ENCODE measurements at regions not wholly inside any gene's neighbourhood (a gene's known extent, or its start where the extent isn't known, plus 50 kb on each side); places are given as distances from the start of the nearest gene placed in this dataset.
"Not testable (repeated sequence)": the region's sequence is repeated elsewhere in the genome, so short reads cannot be mapped to it uniquely, and the experiment has no call there.

DNA sequence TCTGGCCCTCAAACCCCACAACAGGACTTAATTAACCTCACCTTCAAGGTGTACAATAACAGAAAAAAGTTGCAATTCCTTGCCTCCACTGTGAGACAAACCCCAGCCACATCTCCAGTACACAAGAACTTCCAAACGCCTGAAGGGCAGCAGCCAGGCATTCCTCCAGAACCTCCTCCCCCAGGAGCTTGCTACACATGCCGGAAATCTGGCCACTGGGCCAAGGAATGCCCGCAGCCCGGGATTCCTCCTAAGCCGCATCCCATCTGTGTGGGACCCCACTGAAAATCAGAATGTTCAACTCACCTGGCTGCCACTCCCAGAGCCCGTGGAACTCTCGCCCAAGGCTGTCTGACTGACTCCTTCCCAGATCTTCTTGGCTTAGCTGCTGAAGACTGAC is 901.5 kb downstream of the TAF11L14 start:
- H3K9ac ChIP-seq (ENCODE audit: low read depth in 1 of 3, low read length in 3 of 3); H3K4me3 ChIP-seq (ENCODE audit: low read length in 3 of 3); H3K27me3 ChIP-seq (ENCODE audit: control insufficient read depth in 3 of 3, insufficient read depth in 3 of 3, low read length in 3 of 3): not testable (repeated sequence)

DNA sequence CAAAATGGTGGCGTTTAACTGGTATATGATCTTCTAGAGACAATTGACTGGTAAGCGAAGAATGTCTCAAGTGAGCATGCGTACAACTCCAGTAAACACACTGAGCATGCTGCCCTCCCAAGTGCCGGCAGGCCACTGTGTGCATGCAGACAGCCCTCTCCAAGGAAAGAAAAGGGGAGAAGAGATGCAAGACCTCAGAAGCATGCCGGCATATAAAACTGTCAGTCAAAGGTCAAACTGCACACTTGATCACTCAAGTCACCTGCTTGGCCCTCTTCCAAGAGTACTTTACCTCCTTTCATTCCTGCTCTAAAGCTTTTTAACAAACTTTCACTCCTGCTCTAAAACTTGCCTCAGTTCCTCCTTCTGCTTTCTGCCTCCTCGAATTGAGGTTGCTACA is 910.2 kb downstream of the TAF11L14 start:
- H3K36me3 ChIP-seq (ENCODE audit: control insufficient read depth in 3 of 3, insufficient read depth in 3 of 3, low read length in 3 of 3) = no peaks in the 10 kb centered on the region
- no peaks in the 10 kb centered on the region for H3K9me3 ChIP-seq (ENCODE audit: control insufficient read depth in 3 of 3, low read length in 3 of 3)
- no peak overlapping the region for H3K9ac ChIP-seq (ENCODE audit: low read depth in 1 of 3, low read length in 3 of 3)
- H3K4me3 ChIP-seq (ENCODE audit: low read length in 3 of 3) = no peak overlapping the region
- no peaks in the 10 kb centered on the region for H3K4me1 ChIP-seq (ENCODE audit: control insufficient read depth in 3 of 3, insufficient read depth in 3 of 3, low read length in 3 of 3)
- H3K27me3 ChIP-seq (ENCODE audit: control insufficient read depth in 3 of 3, insufficient read depth in 3 of 3, low read length in 3 of 3) = no peaks in the 10 kb centered on the region
- H3K27ac ChIP-seq (ENCODE audit: low read depth, low read length) = no peak overlapping the region

More for the DNA sequence above, 901.5 kb downstream of the TAF11L14 start:
- not testable (repeated sequence) for H3K27ac ChIP-seq (ENCODE audit: low read depth, low read length); H3K9me3 ChIP-seq (ENCODE audit: control insufficient read depth in 3 of 3, low read length in 3 of 3); H3K4me1 ChIP-seq (ENCODE audit: control insufficient read depth in 3 of 3, insufficient read depth in 3 of 3, low read length in 3 of 3); H3K36me3 ChIP-seq (ENCODE audit: control insufficient read depth in 3 of 3, insufficient read depth in 3 of 3, low read length in 3 of 3)

DNA sequence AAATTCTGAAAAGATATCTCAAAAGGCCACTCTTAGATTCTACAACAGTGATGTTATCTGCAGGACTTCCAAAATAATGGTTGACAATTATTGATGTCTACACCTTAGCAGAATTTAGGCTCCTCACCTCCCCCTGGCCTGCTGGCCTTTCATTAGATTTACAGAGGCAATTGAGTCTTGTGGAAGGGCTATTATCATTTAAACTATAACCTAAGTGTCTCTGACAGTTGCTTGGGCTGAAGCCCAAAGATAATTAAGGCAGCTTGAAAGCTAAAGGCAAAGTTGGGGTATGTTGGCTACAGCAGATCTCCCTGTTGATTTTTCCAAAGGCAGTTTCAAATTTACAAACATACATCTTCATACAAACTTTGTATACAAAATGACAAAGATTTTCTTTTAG is 912.3 kb downstream of the TAF11L14 start:
- no peak overlapping the region for H3K27ac ChIP-seq (ENCODE audit: low read depth, low read length)
- H3K9ac ChIP-seq (ENCODE audit: low read depth in 1 of 3, low read length in 3 of 3) = no peak overlapping the region
- H3K27me3 ChIP-seq (ENCODE audit: control insufficient read depth in 3 of 3, insufficient read depth in 3 of 3, low read length in 3 of 3) = no peaks in the 10 kb centered on the region
- H3K4me1 ChIP-seq (ENCODE audit: control insufficient read depth in 3 of 3, insufficient read depth in 3 of 3, low read length in 3 of 3) = no peaks in the 10 kb centered on the region
- H3K9me3 ChIP-seq (ENCODE audit: control insufficient read depth in 3 of 3, low read length in 3 of 3) = no peaks in the 10 kb centered on the region
- H3K4me3 ChIP-seq (ENCODE audit: low read length in 3 of 3) = no peak overlapping the region
- no peaks in the 10 kb centered on the region for H3K36me3 ChIP-seq (ENCODE audit: control insufficient read depth in 3 of 3, insufficient read depth in 3 of 3, low read length in 3 of 3)

DNA sequence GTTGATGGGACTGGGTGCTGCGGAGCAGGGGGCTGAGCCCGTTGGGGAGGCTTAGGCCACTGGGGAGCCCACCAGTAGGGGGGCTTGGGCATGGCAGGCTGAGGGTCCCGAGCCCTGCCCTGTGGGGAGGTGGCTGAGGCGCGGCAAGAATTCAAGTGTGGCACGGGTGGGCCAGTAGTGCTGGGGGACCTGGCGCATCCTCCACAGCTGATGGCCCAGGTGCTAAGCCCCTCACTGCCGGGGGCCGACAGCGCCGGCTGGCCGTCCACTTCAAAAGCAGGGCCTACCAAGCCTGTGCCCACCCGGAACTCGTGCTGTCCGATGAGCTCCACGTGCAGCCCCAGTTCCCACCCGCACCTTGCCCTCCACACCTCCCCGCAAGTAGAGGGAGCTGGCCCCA is 917.5 kb downstream of the TAF11L14 start:
- no peaks in the 10 kb centered on the region for H3K4me1 ChIP-seq (ENCODE audit: control insufficient read depth in 3 of 3, insufficient read depth in 3 of 3, low read length in 3 of 3)
- H3K9me3 ChIP-seq (ENCODE audit: control insufficient read depth in 3 of 3, low read length in 3 of 3) = no peaks in the 10 kb centered on the region

DNA sequence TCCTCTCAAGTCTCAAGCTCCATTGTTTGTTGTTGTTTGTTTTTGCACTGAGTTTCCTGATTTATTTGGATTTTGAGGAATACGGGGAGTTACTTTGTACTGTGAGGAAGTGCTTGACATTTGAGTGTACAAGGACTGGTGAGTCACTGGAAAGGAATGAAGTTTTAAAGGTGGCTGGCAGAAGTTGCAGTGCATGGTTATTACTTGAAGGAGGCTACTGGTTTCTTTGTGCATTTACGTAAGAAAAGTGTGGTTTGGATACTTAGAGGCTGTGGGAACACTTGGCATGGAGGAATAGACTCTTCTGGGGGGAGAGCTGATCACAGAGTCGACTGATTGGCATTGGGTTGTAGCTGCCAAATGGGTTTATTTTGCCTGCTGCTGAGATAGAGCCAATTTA is 919.0 kb downstream of the TAF11L14 start:
- no peak overlapping the region for H3K27ac ChIP-seq (ENCODE audit: low read depth, low read length)
- H3K9me3 ChIP-seq (ENCODE audit: control insufficient read depth in 3 of 3, low read length in 3 of 3) = no peaks in the 10 kb centered on the region
- no peaks in the 10 kb centered on the region for H3K36me3 ChIP-seq (ENCODE audit: control insufficient read depth in 3 of 3, insufficient read depth in 3 of 3, low read length in 3 of 3)
- no peaks in the 10 kb centered on the region for H3K27me3 ChIP-seq (ENCODE audit: control insufficient read depth in 3 of 3, insufficient read depth in 3 of 3, low read length in 3 of 3)
- no peak overlapping the region for H3K4me3 ChIP-seq (ENCODE audit: low read length in 3 of 3)
- H3K9ac ChIP-seq (ENCODE audit: low read depth in 1 of 3, low read length in 3 of 3) = no peak overlapping the region
- no peaks in the 10 kb centered on the region for H3K4me1 ChIP-seq (ENCODE audit: control insufficient read depth in 3 of 3, insufficient read depth in 3 of 3, low read length in 3 of 3)

More for the DNA sequence above, 917.5 kb downstream of the TAF11L14 start:
- no peak overlapping the region for H3K27ac ChIP-seq (ENCODE audit: low read depth, low read length)
- no peaks in the 10 kb centered on the region for H3K36me3 ChIP-seq (ENCODE audit: control insufficient read depth in 3 of 3, insufficient read depth in 3 of 3, low read length in 3 of 3)
- no peak overlapping the region for H3K4me3 ChIP-seq (ENCODE audit: low read length in 3 of 3)
- no peaks in the 10 kb centered on the region for H3K27me3 ChIP-seq (ENCODE audit: control insufficient read depth in 3 of 3, insufficient read depth in 3 of 3, low read length in 3 of 3)
- H3K9ac ChIP-seq (ENCODE audit: low read depth in 1 of 3, low read length in 3 of 3) = no peak overlapping the region

DNA sequence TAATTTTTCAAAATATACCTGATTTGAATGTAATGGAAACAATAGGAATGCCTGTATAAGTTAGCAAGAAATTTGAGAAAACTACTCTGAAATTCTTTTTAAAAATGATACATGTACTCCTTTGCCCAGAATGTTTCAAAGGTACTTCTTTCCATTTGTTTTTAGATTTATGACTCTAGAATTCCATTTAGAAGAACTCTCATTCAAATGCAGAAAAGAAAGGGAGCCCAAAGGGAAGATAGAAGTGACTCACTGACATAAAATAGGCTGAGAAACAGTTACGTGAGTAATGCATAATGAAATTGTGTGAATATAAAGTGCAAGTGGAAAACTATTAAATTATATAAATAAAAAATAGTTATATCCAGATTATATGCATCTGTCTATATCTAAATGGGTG is 926.3 kb downstream of the TAF11L14 start:
- Histone ChIP-seq H3K4me1 (ENCODE audit: control insufficient read depth in 3 of 3, insufficient read depth in 3 of 3, low read length in 3 of 3) (no peaks in the 10 kb centered on the region), H3K36me3 (ENCODE audit: control insufficient read depth in 3 of 3, insufficient read depth in 3 of 3, low read length in 3 of 3) (no peaks in the 10 kb centered on the region), H3K4me3 (ENCODE audit: low read length in 3 of 3) (no peak overlapping the region), H3K9me3 (ENCODE audit: control insufficient read depth in 3 of 3, low read length in 3 of 3) (no peaks in the 10 kb centered on the region), H3K9ac (ENCODE audit: low read depth in 1 of 3, low read length in 3 of 3) (no peak overlapping the region), H3K27ac (ENCODE audit: low read depth, low read length) (no peak overlapping the region), H3K27me3 (ENCODE audit: control insufficient read depth in 3 of 3, insufficient read depth in 3 of 3, low read length in 3 of 3) (no peaks in the 10 kb centered on the region)

DNA sequence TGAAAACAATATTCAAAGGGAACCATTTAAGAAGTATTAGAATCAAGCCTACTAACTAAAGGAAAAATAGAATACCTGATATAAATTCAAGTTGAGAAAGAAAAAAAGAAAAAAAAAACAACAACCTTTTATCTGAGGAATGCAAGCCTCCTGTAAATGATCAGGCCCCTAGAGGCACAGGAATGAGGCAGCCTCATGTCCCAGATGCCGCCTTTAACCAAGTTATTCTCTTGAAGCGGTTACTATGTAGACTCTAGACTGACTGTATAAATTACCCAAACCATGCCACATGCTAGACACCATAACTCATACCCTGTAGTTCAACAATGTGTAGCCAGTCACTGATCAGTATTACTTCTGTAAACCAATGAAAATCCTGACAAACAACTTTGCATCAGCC is 929.6 kb downstream of the TAF11L14 start:
- Histone ChIP-seq H3K27me3 (ENCODE audit: control insufficient read depth in 3 of 3, insufficient read depth in 3 of 3, low read length in 3 of 3) (no peaks in the 10 kb centered on the region), H3K9ac (ENCODE audit: low read depth in 1 of 3, low read length in 3 of 3) (no peak overlapping the region), H3K36me3 (ENCODE audit: control insufficient read depth in 3 of 3, insufficient read depth in 3 of 3, low read length in 3 of 3) (no peaks in the 10 kb centered on the region), H3K4me1 (ENCODE audit: control insufficient read depth in 3 of 3, insufficient read depth in 3 of 3, low read length in 3 of 3) (no peaks in the 10 kb centered on the region), H3K4me3 (ENCODE audit: low read length in 3 of 3) (no peak overlapping the region), H3K27ac (ENCODE audit: low read depth, low read length) (no peak overlapping the region), H3K9me3 (ENCODE audit: control insufficient read depth in 3 of 3, low read length in 3 of 3) (no peaks in the 10 kb centered on the region)

DNA sequence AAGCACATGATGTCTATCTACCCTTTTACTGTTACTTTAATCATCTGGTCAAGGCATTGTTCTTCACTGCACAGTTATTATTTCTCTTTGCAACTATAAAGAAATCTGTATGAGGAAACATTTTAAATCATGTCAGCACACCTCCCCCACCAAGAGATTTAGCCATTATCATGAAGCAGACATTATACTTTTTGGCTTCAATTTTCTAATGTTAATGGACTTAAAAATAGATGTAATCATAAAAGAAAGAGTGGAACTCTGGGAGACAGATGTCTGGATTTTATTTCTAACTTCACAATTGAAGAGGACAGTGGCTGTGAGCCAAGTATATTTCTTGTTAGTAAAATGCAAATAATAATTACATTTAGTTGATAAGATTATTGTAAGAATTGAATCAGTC is 932.4 kb downstream of the TAF11L14 start:
- Histone ChIP-seq H3K9ac (ENCODE audit: low read depth in 1 of 3, low read length in 3 of 3) (no peak overlapping the region), H3K27ac (ENCODE audit: low read depth, low read length) (no peak overlapping the region), H3K36me3 (ENCODE audit: control insufficient read depth in 3 of 3, insufficient read depth in 3 of 3, low read length in 3 of 3) (no peaks in the 10 kb centered on the region), H3K9me3 (ENCODE audit: control insufficient read depth in 3 of 3, low read length in 3 of 3) (no peaks in the 10 kb centered on the region), H3K4me3 (ENCODE audit: low read length in 3 of 3) (no peak overlapping the region), H3K27me3 (ENCODE audit: control insufficient read depth in 3 of 3, insufficient read depth in 3 of 3, low read length in 3 of 3) (no peaks in the 10 kb centered on the region), H3K4me1 (ENCODE audit: control insufficient read depth in 3 of 3, insufficient read depth in 3 of 3, low read length in 3 of 3) (no peaks in the 10 kb centered on the region)

DNA sequence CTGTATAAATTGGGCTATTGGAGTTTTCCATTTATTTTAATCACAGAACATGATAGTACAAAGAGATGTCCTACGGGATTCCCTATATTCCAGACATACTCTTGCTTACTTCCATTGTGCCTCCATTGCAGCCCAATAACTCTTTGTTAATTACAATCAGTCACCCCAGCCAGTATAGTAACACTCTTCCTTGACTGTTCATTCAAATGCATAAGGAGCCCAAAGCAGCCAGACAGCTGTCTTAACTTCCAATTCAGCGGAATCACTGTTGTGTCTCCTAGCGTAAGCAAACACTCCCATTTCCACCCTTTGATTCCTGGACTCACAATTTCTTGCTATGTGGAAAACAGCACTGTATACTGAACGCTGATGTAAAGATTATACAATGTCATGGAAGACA is 942.3 kb downstream of the TAF11L14 start:
- Histone ChIP-seq H3K4me3 (ENCODE audit: low read length in 3 of 3) (no peak overlapping the region), H3K4me1 (ENCODE audit: control insufficient read depth in 3 of 3, insufficient read depth in 3 of 3, low read length in 3 of 3) (no peaks in the 10 kb centered on the region), H3K27me3 (ENCODE audit: control insufficient read depth in 3 of 3, insufficient read depth in 3 of 3, low read length in 3 of 3) (no peaks in the 10 kb centered on the region), H3K27ac (ENCODE audit: low read depth, low read length) (no peak overlapping the region), H3K9me3 (ENCODE audit: control insufficient read depth in 3 of 3, low read length in 3 of 3) (peaks cover 0 to 3% (median 0%) of the 10 kb centered on the region in 3 donors), H3K36me3 (ENCODE audit: control insufficient read depth in 3 of 3, insufficient read depth in 3 of 3, low read length in 3 of 3) (no peaks in the 10 kb centered on the region), H3K9ac (ENCODE audit: low read depth in 1 of 3, low read length in 3 of 3) (no peak overlapping the region)

DNA sequence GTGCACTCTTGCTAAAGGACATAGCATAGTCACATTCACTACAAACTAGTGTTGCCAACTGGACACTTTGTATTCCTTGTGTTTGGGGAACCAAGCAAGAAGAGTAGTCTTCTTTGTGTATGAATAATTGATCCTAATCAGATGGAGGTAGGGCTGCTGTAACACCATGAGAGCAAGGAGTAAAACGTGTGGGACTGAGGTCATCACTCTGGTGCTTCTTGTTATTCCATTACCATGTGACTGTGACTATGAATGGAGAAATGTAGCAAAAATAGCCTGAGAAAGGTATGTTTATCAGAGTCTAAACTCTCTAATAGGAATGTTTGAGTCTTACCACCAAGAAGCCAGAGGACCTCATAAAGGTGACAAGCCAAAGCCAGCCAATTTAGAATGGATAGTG is 966.9 kb downstream of the TAF11L14 start:
- Histone ChIP-seq H3K9ac (ENCODE audit: low read depth in 1 of 3, low read length in 3 of 3) (no peak overlapping the region), H3K9me3 (ENCODE audit: control insufficient read depth in 3 of 3, low read length in 3 of 3) (no peaks in the 10 kb centered on the region), H3K4me1 (ENCODE audit: control insufficient read depth in 3 of 3, insufficient read depth in 3 of 3, low read length in 3 of 3) (no peaks in the 10 kb centered on the region), H3K4me3 (ENCODE audit: low read length in 3 of 3) (no peak overlapping the region), H3K27me3 (ENCODE audit: control insufficient read depth in 3 of 3, insufficient read depth in 3 of 3, low read length in 3 of 3) (no peaks in the 10 kb centered on the region), H3K27ac (ENCODE audit: low read depth, low read length) (no peak overlapping the region), H3K36me3 (ENCODE audit: control insufficient read depth in 3 of 3, insufficient read depth in 3 of 3, low read length in 3 of 3) (no peaks in the 10 kb centered on the region)

DNA sequence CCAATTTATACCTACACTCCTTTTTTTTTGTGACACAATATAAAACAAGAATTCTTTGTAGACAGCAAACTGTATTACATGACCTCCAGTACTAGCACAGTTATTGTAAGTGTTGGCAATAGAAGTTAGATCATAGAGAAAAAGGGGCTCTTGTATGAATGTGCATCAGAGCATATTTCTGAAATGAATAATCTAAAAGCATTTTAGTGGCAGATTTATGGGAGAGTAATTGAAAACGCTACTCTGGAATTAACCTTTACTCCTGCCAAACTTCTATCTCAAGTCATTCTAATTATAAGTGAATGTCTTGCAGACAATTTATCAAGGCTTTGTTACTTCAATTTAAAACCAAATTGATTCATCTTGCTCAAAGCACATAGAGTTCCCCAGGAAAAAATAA is 968.1 kb downstream of the TAF11L14 start:
- H3K27me3 ChIP-seq (ENCODE audit: control insufficient read depth in 3 of 3, insufficient read depth in 3 of 3, low read length in 3 of 3) = no peaks in the 10 kb centered on the region
- H3K4me3 ChIP-seq (ENCODE audit: low read length in 3 of 3) = no peak overlapping the region
- H3K9me3 ChIP-seq (ENCODE audit: control insufficient read depth in 3 of 3, low read length in 3 of 3) = no peaks in the 10 kb centered on the region
- no peak overlapping the region for H3K27ac ChIP-seq (ENCODE audit: low read depth, low read length)
- no peaks in the 10 kb centered on the region for H3K4me1 ChIP-seq (ENCODE audit: control insufficient read depth in 3 of 3, insufficient read depth in 3 of 3, low read length in 3 of 3)
- no peaks in the 10 kb centered on the region for H3K36me3 ChIP-seq (ENCODE audit: control insufficient read depth in 3 of 3, insufficient read depth in 3 of 3, low read length in 3 of 3)
- no peak overlapping the region for H3K9ac ChIP-seq (ENCODE audit: low read depth in 1 of 3, low read length in 3 of 3)
